PC-3 (cell line): ENCODE measurements at regions not wholly inside any gene's neighbourhood (a gene's known extent, or its start where the extent isn't known, plus 50 kb on each side); places are given as distances from the start of the nearest gene placed in this dataset.

Experiments used
- ATAC-seq: fragments of 200-7000 bp; cut with Tn5 transposase; 2 replicates; pipeline ENCODE4 v1.9.1; 2020; ENCODE audit warnings: mild to moderate bottlenecking, moderate library complexity
- BruUV-seq: library from RNA; stranded (reverse); fragments of 400-500 nt; replicated peaks from 2 replicates; lab custom pipeline; 2021; lab: Mats Ljungman, UMichigan
- CTCF ChIA-PET: fragments of 300-600 bp; sonication (Branson Sonifier 250); formaldehyde crosslinking; loops from one replicate; lab custom pipeline; 2022; ENCODE audit warnings: antibody characterized with exemption; lab: Charles Lee
- POLR2A ChIA-PET: fragments of 300-600 bp; sonication (Branson Sonifier 250); formaldehyde crosslinking; loops from one replicate; lab custom pipeline; 2022; ENCODE audit warnings: antibody characterized with exemption; ENCODE audit not compliant: unreplicated experiment; lab: Charles Lee
- DNase-seq: peaks from one replicate; pipeline ENCODE4 v3.0.0-alpha.2; 2015
- H2AFZ ChIP-seq: fragments of 300-600 bp; sonication (generic); 2 replicates; pipeline ENCODE4 v1.6.0; 2016; ENCODE audit warnings: antibody characterized with exemption, low read length
- H3F3A ChIP-seq: fragments of 300-600 bp; sonication (generic); one replicate; pipeline ENCODE4 v1.6.0; 2017; ENCODE audit warnings: antibody characterized with exemption, low read length, control low read depth, mild to moderate bottlenecking; ENCODE audit not compliant: unreplicated experiment
- H3K27ac ChIP-seq: fragments of 300-600 bp; sonication (generic); 2 replicates; pipeline ENCODE4 v1.5.1; 2016; ENCODE audit warnings: mild to moderate bottlenecking, low read length
- H3K27me3 ChIP-seq: fragments of 300-600 bp; sonication (generic); 2 replicates; pipeline ENCODE4 v1.6.1; 2016; ENCODE audit warnings: low read length, mixed read lengths
- H3K36me3 ChIP-seq: fragments of 300-600 bp; sonication (generic); 2 replicates; pipeline ENCODE4 v1.6.1; 2016; ENCODE audit warnings: low read depth, mixed run types, low read length, mixed read lengths
- H3K4me1 ChIP-seq: fragments of 300-600 bp; sonication (generic); 2 replicates; pipeline ENCODE4 v1.5.1; 2016; ENCODE audit warnings: low read length; ENCODE audit not compliant: insufficient read depth
- H3K4me2 ChIP-seq: fragments of 300-600 bp; sonication (generic); 2 replicates; pipeline ENCODE4 v1.6.0; 2016; ENCODE audit warnings: low read length
- H3K4me3 ChIP-seq: fragments of 300-600 bp; sonication (generic); 2 replicates; pipeline ENCODE4 v1.5.1; 2016; ENCODE audit warnings: mild to moderate bottlenecking, low read length, mixed read lengths
- H3K79me2 ChIP-seq: fragments of 300-600 bp; sonication (generic); 2 replicates; pipeline ENCODE4 v1.6.1; 2017; ENCODE audit warnings: low read length, mixed read lengths
- H3K9ac ChIP-seq: fragments of 300-600 bp; sonication (generic); 2 replicates; pipeline ENCODE4 v1.6.0; 2016; ENCODE audit warnings: mild to moderate bottlenecking, low read length
- H3K9me2 ChIP-seq: fragments of 300-600 bp; sonication (generic); replicated peaks from 2 replicates; pipeline ENCODE4 v1.6.1; 2016; ENCODE audit warnings: mixed run types, low read length, mixed read lengths
- H3K9me3 ChIP-seq: fragments of 300-600 bp; sonication (generic); 2 replicates; pipeline ENCODE4 v1.6.1; 2016; ENCODE audit warnings: low read length, mixed read lengths
- H4K20me1 ChIP-seq: fragments of 300-600 bp; sonication (generic); 2 replicates; pipeline ENCODE4 v1.6.1; 2016; ENCODE audit warnings: low read length, mixed read lengths
- CTCF ChIP-seq: fragments of 300-600 bp; sonication (generic); conservative IDR thresholded peaks from 2 replicates; pipeline ENCODE4 v1.5.1; 2017; ENCODE audit warnings: antibody characterized with exemption, low read depth, mild to moderate bottlenecking, low read length
- EZH2 ChIP-seq: fragments of 300-600 bp; sonication (generic); IDR thresholded peaks from one replicate; pipeline ENCODE4 v1.6.1; 2017; ENCODE audit warnings: antibody characterized with exemption, mild to moderate bottlenecking, low read length; ENCODE audit not compliant: unreplicated experiment
- EZH2phosphoT487 ChIP-seq: fragments of 300-600 bp; sonication (generic); IDR thresholded peaks from 2 replicates; pipeline ENCODE4 v1.6.1; 2018; ENCODE audit warnings: mild to moderate bottlenecking, antibody characterized with exemption, low read length, borderline replicate concordance
- intact Hi-C: fragments of 100-400 bp; cut with micrococcal nuclease; formaldehyde crosslinking; loops from 2 replicates; pipeline ENCODE4 v1.9.0; 2023

DNA sequence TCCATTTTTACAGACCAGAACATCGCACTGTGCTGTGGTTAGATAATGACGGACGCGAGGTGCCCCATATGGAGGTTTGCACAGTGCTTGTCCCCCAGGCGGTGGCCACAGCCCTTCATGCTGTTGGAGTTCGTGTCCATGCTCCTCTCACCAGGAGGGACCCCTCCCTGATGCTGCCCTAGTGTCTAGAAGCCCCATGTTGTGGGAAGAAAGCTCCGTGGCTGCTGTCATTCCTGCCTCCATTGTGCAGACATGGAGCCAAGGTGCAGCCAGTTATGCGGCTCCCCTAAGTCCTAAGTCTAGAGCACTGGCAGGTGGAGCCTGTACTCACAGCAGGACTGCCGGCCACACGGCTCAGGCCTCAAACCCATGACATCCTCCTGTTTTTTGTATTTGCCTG is 464.9 kb downstream of the EIPR1 start:
- no peaks in the 10 kb centered on the region for H4K20me1 ChIP-seq
- ChIA-PET POLR2A (no interaction called here), CTCF (no interaction called here)
- peaks cover 56% of the 10 kb centered on the region for H3K27me3 ChIP-seq
- intact Hi-C loops, result no loop called here
- H3K9me3 ChIP-seq, result no peaks in the 10 kb centered on the region
- no peak overlapping the region for H3K4me3 ChIP-seq
- no peaks in the 10 kb centered on the region for H3F3A ChIP-seq
- H3K9me2 ChIP-seq, result no peaks in the 10 kb centered on the region
- no TSS peak for BruUV-seq
- no peaks in the 10 kb centered on the region for H3K79me2 ChIP-seq
- H3K9ac ChIP-seq, result no peak overlapping the region
- no peak for DNase-seq
- no peaks in the 10 kb centered on the region for H3K4me1 ChIP-seq
- TF ChIP-seq EZH2phosphoT487, result no peak
- no peak for TF ChIP-seq EZH2
- no peak for TF ChIP-seq CTCF
- H2AFZ ChIP-seq, result no peak overlapping the region
- H3K27ac ChIP-seq, result no peak overlapping the region
- H3K36me3 ChIP-seq, result no peaks in the 10 kb centered on the region
- no peak overlapping the region for H3K4me2 ChIP-seq
- no peak for ATAC-seq

GRCh38 chr2:2912293-2912692 is 465.3 kb downstream of the EIPR1 start:
- DNase-seq, result no peak
- no peak overlapping the region for H3K27ac ChIP-seq
- no peaks in the 10 kb centered on the region for H3K36me3 ChIP-seq

DNA sequence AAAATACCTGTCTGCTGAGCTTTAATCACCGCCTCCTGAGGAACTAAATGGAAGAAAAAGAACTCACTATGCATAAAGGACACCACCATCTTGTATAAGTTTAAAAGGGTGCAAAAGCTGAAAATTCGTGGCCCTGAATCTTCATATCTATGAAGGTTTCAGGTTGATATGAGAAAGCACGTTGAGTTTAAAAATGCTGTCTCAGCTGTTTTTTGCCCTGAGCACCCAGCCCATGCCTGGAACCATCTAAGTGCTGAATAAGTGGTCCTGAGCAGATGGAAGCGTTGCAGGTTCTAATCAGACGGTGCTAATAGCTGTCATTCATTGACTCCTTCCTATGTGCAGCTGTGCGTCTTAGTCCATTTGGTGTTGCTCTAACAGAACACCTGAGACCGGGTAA is 467.4 kb downstream of the EIPR1 start:
- Histone ChIP-seq H3K79me2 (no peaks in the 10 kb centered on the region), H3K9me3 (no peaks in the 10 kb centered on the region), H3K9me2 (no peaks in the 10 kb centered on the region), H3F3A (no peaks in the 10 kb centered on the region), H3K27ac (no peak overlapping the region), H3K4me1 (no peaks in the 10 kb centered on the region), H3K4me3 (no peak overlapping the region), H4K20me1 (no peaks in the 10 kb centered on the region), H2AFZ (no peak overlapping the region), H3K4me2 (no peak overlapping the region), H3K36me3 (no peaks in the 10 kb centered on the region), H3K9ac (no peak overlapping the region), H3K27me3 (peaks cover 69% of the 10 kb centered on the region)
- POLR2A ChIA-PET, result no interaction called here
- ATAC-seq, result no peak
- intact Hi-C loops, result no loop called here
- BruUV-seq, result no TSS peak
- TF ChIP-seq EZH2 (no peak), EZH2phosphoT487 (no peak), CTCF (no peak)
- no peak for DNase-seq
- CTCF ChIA-PET, result no interaction called here

More at GRCh38 chr2:2912293-2912692, 465.3 kb downstream of the EIPR1 start:
- Histone ChIP-seq H3K27me3 (peaks cover 60% of the 10 kb centered on the region), H4K20me1 (no peaks in the 10 kb centered on the region), H3K79me2 (no peaks in the 10 kb centered on the region), H2AFZ (no peak overlapping the region), H3K9me3 (no peaks in the 10 kb centered on the region), H3F3A (no peaks in the 10 kb centered on the region), H3K4me3 (no peak overlapping the region), H3K9ac (no peak overlapping the region), H3K9me2 (no peaks in the 10 kb centered on the region), H3K4me2 (no peak overlapping the region), H3K4me1 (no peaks in the 10 kb centered on the region)
- ATAC-seq, result no peak
- BruUV-seq, result no TSS peak
- ChIA-PET CTCF (no interaction called here), POLR2A (no interaction called here)
- intact Hi-C loops, result no loop called here
- TF ChIP-seq CTCF (no peak), EZH2phosphoT487 (no peak), EZH2 (no peak)
